Heart right ventricle (tissue), 16 donors: ENCODE measurements at regions not wholly inside any gene's neighbourhood (a gene's known extent, or its start where the extent isn't known, plus 50 kb on each side); places are given as distances from the start of the nearest gene placed in this dataset.
A peak's percentile ranks its signal among the peaks of the same experiment; 100 is the strongest.

Source experiments
- ATAC-seq, 8 donors: fragments of 200-7000 bp; cut with Tn5 transposase; one replicate each; pipeline ENCODE4 v1.9.1; 2020; ENCODE audit warnings: mild to moderate bottlenecking in 8 of 8, moderate library complexity in 8 of 8, moderate number of reproducible peaks in 1 of 8
- DNase-seq, 2 donors: peaks; one replicate each; pipeline ENCODE4 v3.0.0-alpha.2; 2020
- H3K27ac ChIP-seq, 10 donors: fragments of 200-600 bp; sonication (generic) in 2 of 10; one replicate each; pipeline versions ENCODE4 v1.5.0 to v1.8.0; 2020 to 2022; ENCODE audit warnings: mild to moderate bottlenecking in 3 of 10
- H3K27me3 ChIP-seq, 7 donors: fragments of 200-600 bp; one replicate each; pipeline ENCODE4 v1.8.0; 2021 to 2022; ENCODE audit warnings: mild to moderate bottlenecking in 2 of 7
- H3K36me3 ChIP-seq, 9 donors: fragments of 200-600 bp; sonication (generic) in 1 of 9; one replicate each; pipeline versions ENCODE4 v1.5.0 to v1.8.0; 2020 to 2022; ENCODE audit warnings: mild to moderate bottlenecking in 2 of 9
- H3K4me1 ChIP-seq, 9 donors: fragments of 200-600 bp; sonication (generic) in 1 of 9; one replicate each; pipeline versions ENCODE4 v1.5.0 to v1.8.0; 2020 to 2022; ENCODE audit warnings: mild to moderate bottlenecking in 4 of 9
- H3K4me3 ChIP-seq, 10 donors: fragments of 200-600 bp; sonication (generic) in 2 of 10; one replicate each; pipeline versions ENCODE4 v1.5.0 to v1.8.0; 2020 to 2022; ENCODE audit warnings: mild to moderate bottlenecking in 7 of 10, moderate library complexity in 2 of 10
- H3K9me3 ChIP-seq, 11 donors: fragments of 200-600 bp in 10 of 11; sonication (generic) in 2 of 11; one replicate each; pipeline versions ENCODE4 v1.5.0 to v1.8.0; 2013 to 2022; ENCODE audit warnings: mild to moderate bottlenecking in 2 of 11, control low read depth in 1 of 11, moderate library complexity in 1 of 11
- CTCF ChIP-seq, 9 donors: fragments of 200-600 bp; sonication (generic) in 2 of 9; IDR thresholded peaks; one replicate each; pipeline versions ENCODE4 v1.5.0 to v1.8.0; 2021 to 2022; ENCODE audit warnings: antibody characterized with exemption in 9 of 9, mild to moderate bottlenecking in 5 of 9, moderate library complexity in 1 of 9
- WGBS, 2 donors: extraction: QIAGEN DNeasy Blood & Tissue Kit; methylation state at CpG; one replicate each; pipeline ENCODE4 v1.1.7; 2013; ENCODE audit warnings: inconsistent platforms in 1 of 2; 5-methylcytosine and 5-hydroxymethylcytosine counted together
- intact Hi-C, 10 donors: fragments of 100-400 bp; cut with DNase I; formaldehyde crosslinking; loops; one replicate each; pipeline versions ENCODE4 v1.11.1 to v1.14.2; 2022
- donor health status: Arrhythmogenic right ventricular cardiomyopathy.
- donor health status: ischemic (EF 13 %, LVEDD 7.1; RV severe dilation, severe dysfunction).
- donor health status: healthy with polysubstance abuse.
- donor health status: DM: no; HTN: yes; CAD: no.
- donor health status: DM: no; HTN: no; CAD: no.
- donor health status: ischemic (EF 25% LVEDD 6.9; RV normal size, moderate dysfunction).
- donor health status: ischemic (EF 25% LVEDD 5.7; RV mildly dilated, moderate dysfunction).
- donor health status: healthy.
- donor health status: DM: yes; HTN: yes; CAD: no.
- donor health status: Ischemic cardiomyopathy.
- donor health status: ischemic (EF 35%, LVEDD 5.7; RV mildly dilated, moderate dysfunction).
- donor health status: nonischemic (EF 11% LVEDD 7.7; RV severe dilation, severe dysfunction).
- donor health status: DM: yes; HTN: yes; CAD: no.
- donor health status: PGD.
- donor health status: ischemic (EF 29% LVEDD 5.4; RV normal size, mild dysfunction).
- donor health status: nonischemic (EF 23%, LVEDD 6.1; RV moderate dilation, normal function).

- DNase-seq (peak; percentile 21 to 59), ATAC-seq (peak; percentile 57 to 81 (median 66))
- peak overlapping the region in 8 of 10 donors; percentile 14 to 44 (median 32) for H3K4me3 ChIP-seq
- peak; percentile 61 to 85 (median 74) for TF ChIP-seq CTCF (IDR thresholded peaks at IDR 0.05)
- H3K27ac ChIP-seq: no peak overlapping the region
- H3K36me3 ChIP-seq: no peaks in the 10 kb centered on the region
- H3K4me1 ChIP-seq: peaks cover 0 to 12% (median 6%) of the 10 kb centered on the region in 9 donors
- H3K27me3 ChIP-seq: peaks cover 0 to 5% (median 0%) of the 10 kb centered on the region in 7 donors
- 0 to 2% methylated on average over 13 of the region's 13 CpGs for WGBS, 2 donors
- no peaks in the 10 kb centered on the region for H3K9me3 ChIP-seq
- intact Hi-C loops: loop anchor here in 2 of 10 donors (2.0 to 10.0 kb wide), 2 partner anchors 141 kb away; no protein-coding TSS in a partner anchor
Observed at GRCh38 chr7:67484244-67484751, 487.7 kb downstream of the TYW1 start.

- H3K9me3 ChIP-seq: peaks cover 0 to 6% (median 0%) of the 10 kb centered on the region in 11 donors
- DNase-seq (no peak), ATAC-seq (no peak)
- H3K27me3 ChIP-seq: peaks cover 0 to 5% (median 0%) of the 10 kb centered on the region in 7 donors
- H3K4me1 ChIP-seq: peaks cover 0 to 12% (median 6%) of the 10 kb centered on the region in 9 donors
- no peak for TF ChIP-seq CTCF (IDR thresholded peaks at IDR 0.05)
- no peak overlapping the region for H3K4me3 ChIP-seq
- no peaks in the 10 kb centered on the region for H3K36me3 ChIP-seq
- intact Hi-C loops: loop anchor here in 3 of 10 donors (2.0 to 10.0 kb wide), 3 partner anchors 132 to 671 kb away; no protein-coding TSS in a partner anchor
- no peak overlapping the region for H3K27ac ChIP-seq
- WGBS, 2 donors: 72 to 78% methylated on average over 3 of the region's 3 CpGs
Observed at GRCh38 chr7:67486401-67486800, 489.8 kb downstream of the TYW1 start.

- Histone ChIP-seq H3K27me3 (peaks cover 0 to 5% (median 0%) of the 10 kb centered on the region in 7 donors), H3K27ac (no peak overlapping the region), H3K36me3 (no peaks in the 10 kb centered on the region), H3K9me3 (peaks cover 0 to 14% (median 4%) of the 10 kb centered on the region in 11 donors), H3K4me3 (no peak overlapping the region), H3K4me1 (peaks cover 0 to 12% (median 6%) of the 10 kb centered on the region in 9 donors)
- DNase-seq: no peak
- intact Hi-C loops: loop anchor here in 3 of 10 donors (2.0 to 10.0 kb wide), 3 partner anchors 131 to 670 kb away; no protein-coding TSS in a partner anchor
- no peak for ATAC-seq
- WGBS, 2 donors: 78 to 81% methylated on average over 7 of the region's 7 CpGs
- TF ChIP-seq CTCF (IDR thresholded peaks at IDR 0.05): no peak
Observed at GRCh38 chr7:67487316-67487715, 490.7 kb downstream of the TYW1 start.

- no peaks in the 10 kb centered on the region for H3K27me3 ChIP-seq
- TF ChIP-seq CTCF (IDR thresholded peaks at IDR 0.05): no peak
- peaks cover 0 to 1% (median under 1%) of the 10 kb centered on the region in 9 donors for H3K4me1 ChIP-seq
- DNase-seq (no peak), ATAC-seq (no peak)
- intact Hi-C loops: loop anchor here in 2 of 10 donors (5.0 to 10.0 kb wide), 2 partner anchors 135 to 667 kb away; no protein-coding TSS in a partner anchor
- H3K27ac ChIP-seq: no peak overlapping the region
- H3K36me3 ChIP-seq: no peaks in the 10 kb centered on the region
- H3K4me3 ChIP-seq: no peak overlapping the region
- whole genome bisulfite sequencing, 2 donors: 86 to 93% methylated on average over 5 of the region's 5 CpGs
- H3K9me3 ChIP-seq: peaks cover 0 to 21% (median 4%) of the 10 kb centered on the region in 11 donors
Observed at GRCh38 chr7:67489881-67490280, 493.2 kb downstream of the TYW1 start.
